PC-3 (cell line): ENCODE measurements at regions not wholly inside any gene's neighbourhood (a gene's known extent, or its start where the extent isn't known, plus 50 kb on each side); places are given as distances from the start of the nearest gene placed in this dataset.

Experiments used
- ATAC-seq: fragments of 200-7000 bp; cut with Tn5 transposase; 2 replicates; pipeline ENCODE4 v1.9.1; 2020; ENCODE audit warnings: mild to moderate bottlenecking, moderate library complexity
- BruUV-seq: library from RNA; stranded (reverse); fragments of 400-500 nt; replicated peaks from 2 replicates; lab custom pipeline; 2021; lab: Mats Ljungman, UMichigan
- CTCF ChIA-PET: fragments of 300-600 bp; sonication (Branson Sonifier 250); formaldehyde crosslinking; loops from one replicate; lab custom pipeline; 2022; ENCODE audit warnings: antibody characterized with exemption; lab: Charles Lee
- POLR2A ChIA-PET: fragments of 300-600 bp; sonication (Branson Sonifier 250); formaldehyde crosslinking; loops from one replicate; lab custom pipeline; 2022; ENCODE audit warnings: antibody characterized with exemption; ENCODE audit not compliant: unreplicated experiment; lab: Charles Lee
- DNase-seq: peaks from one replicate; pipeline ENCODE4 v3.0.0-alpha.2; 2015
- H2AFZ ChIP-seq: fragments of 300-600 bp; sonication (generic); 2 replicates; pipeline ENCODE4 v1.6.0; 2016; ENCODE audit warnings: antibody characterized with exemption, low read length
- H3F3A ChIP-seq: fragments of 300-600 bp; sonication (generic); one replicate; pipeline ENCODE4 v1.6.0; 2017; ENCODE audit warnings: antibody characterized with exemption, low read length, control low read depth, mild to moderate bottlenecking; ENCODE audit not compliant: unreplicated experiment
- H3K27ac ChIP-seq: fragments of 300-600 bp; sonication (generic); 2 replicates; pipeline ENCODE4 v1.5.1; 2016; ENCODE audit warnings: mild to moderate bottlenecking, low read length
- H3K27me3 ChIP-seq: fragments of 300-600 bp; sonication (generic); 2 replicates; pipeline ENCODE4 v1.6.1; 2016; ENCODE audit warnings: low read length, mixed read lengths
- H3K36me3 ChIP-seq: fragments of 300-600 bp; sonication (generic); 2 replicates; pipeline ENCODE4 v1.6.1; 2016; ENCODE audit warnings: low read depth, mixed run types, low read length, mixed read lengths
- H3K4me1 ChIP-seq: fragments of 300-600 bp; sonication (generic); 2 replicates; pipeline ENCODE4 v1.5.1; 2016; ENCODE audit warnings: low read length; ENCODE audit not compliant: insufficient read depth
- H3K4me2 ChIP-seq: fragments of 300-600 bp; sonication (generic); 2 replicates; pipeline ENCODE4 v1.6.0; 2016; ENCODE audit warnings: low read length
- H3K4me3 ChIP-seq: fragments of 300-600 bp; sonication (generic); 2 replicates; pipeline ENCODE4 v1.5.1; 2016; ENCODE audit warnings: mild to moderate bottlenecking, low read length, mixed read lengths
- H3K79me2 ChIP-seq: fragments of 300-600 bp; sonication (generic); 2 replicates; pipeline ENCODE4 v1.6.1; 2017; ENCODE audit warnings: low read length, mixed read lengths
- H3K9ac ChIP-seq: fragments of 300-600 bp; sonication (generic); 2 replicates; pipeline ENCODE4 v1.6.0; 2016; ENCODE audit warnings: mild to moderate bottlenecking, low read length
- H3K9me2 ChIP-seq: fragments of 300-600 bp; sonication (generic); replicated peaks from 2 replicates; pipeline ENCODE4 v1.6.1; 2016; ENCODE audit warnings: mixed run types, low read length, mixed read lengths
- H3K9me3 ChIP-seq: fragments of 300-600 bp; sonication (generic); 2 replicates; pipeline ENCODE4 v1.6.1; 2016; ENCODE audit warnings: low read length, mixed read lengths
- H4K20me1 ChIP-seq: fragments of 300-600 bp; sonication (generic); 2 replicates; pipeline ENCODE4 v1.6.1; 2016; ENCODE audit warnings: low read length, mixed read lengths
- EZH2 ChIP-seq: fragments of 300-600 bp; sonication (generic); IDR thresholded peaks from one replicate; pipeline ENCODE4 v1.6.1; 2017; ENCODE audit warnings: antibody characterized with exemption, mild to moderate bottlenecking, low read length; ENCODE audit not compliant: unreplicated experiment
- EZH2phosphoT487 ChIP-seq: fragments of 300-600 bp; sonication (generic); IDR thresholded peaks from 2 replicates; pipeline ENCODE4 v1.6.1; 2018; ENCODE audit warnings: mild to moderate bottlenecking, antibody characterized with exemption, low read length, borderline replicate concordance
- intact Hi-C: fragments of 100-400 bp; cut with micrococcal nuclease; formaldehyde crosslinking; loops from 2 replicates; pipeline ENCODE4 v1.9.0; 2023
- TF ChIP-seq, protein P1 (sequence below): fragments of 300-600 bp; sonication (generic); conservative IDR thresholded peaks from 2 replicates; pipeline ENCODE4 v1.5.1; 2017; ENCODE audit warnings: antibody characterized with exemption, low read depth, mild to moderate bottlenecking, low read length

DNA sequence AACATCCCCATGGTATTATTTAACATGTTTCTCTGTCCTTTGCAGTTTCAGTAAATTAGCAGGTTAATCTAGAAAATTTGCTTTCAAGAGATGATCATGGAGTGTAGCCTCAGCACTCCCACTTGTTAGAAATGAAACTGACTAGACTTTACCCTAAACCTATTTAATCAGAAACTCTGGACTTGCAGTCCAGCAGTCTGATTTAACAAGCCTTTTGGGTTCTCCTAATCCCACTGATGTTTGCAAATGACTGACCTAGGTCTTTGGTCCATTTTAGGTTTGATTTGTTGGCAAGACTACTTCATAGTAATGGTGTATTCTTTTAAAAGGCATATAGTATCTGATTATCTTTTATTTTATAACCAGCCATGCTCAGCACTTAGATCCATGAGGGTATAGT is 55.5 kb upstream of the SLC25A13 start:
- intact Hi-C loops = no loop called here
- Histone ChIP-seq H3K9me3 (no peaks in the 10 kb centered on the region), H3K9ac (no peak overlapping the region), H3K4me3 (no peak overlapping the region), H3K9me2 (no peaks in the 10 kb centered on the region), H4K20me1 (no peaks in the 10 kb centered on the region), H3K79me2 (no peaks in the 10 kb centered on the region), H3K36me3 (no peaks in the 10 kb centered on the region), H3K4me1 (no peaks in the 10 kb centered on the region), H3K27ac (no peak overlapping the region), H3K27me3 (no peaks in the 10 kb centered on the region), H3F3A (no peaks in the 10 kb centered on the region), H3K4me2 (no peak overlapping the region), H2AFZ (no peak overlapping the region)
- no TSS peak for BruUV-seq
- CTCF ChIA-PET = no interaction called here
- ATAC-seq (no peak), DNase-seq (no peak)
- POLR2A ChIA-PET = no interaction called here
- no peak for TF ChIP-seq EZH2phosphoT487
- TF ChIP-seq, protein P1, sequence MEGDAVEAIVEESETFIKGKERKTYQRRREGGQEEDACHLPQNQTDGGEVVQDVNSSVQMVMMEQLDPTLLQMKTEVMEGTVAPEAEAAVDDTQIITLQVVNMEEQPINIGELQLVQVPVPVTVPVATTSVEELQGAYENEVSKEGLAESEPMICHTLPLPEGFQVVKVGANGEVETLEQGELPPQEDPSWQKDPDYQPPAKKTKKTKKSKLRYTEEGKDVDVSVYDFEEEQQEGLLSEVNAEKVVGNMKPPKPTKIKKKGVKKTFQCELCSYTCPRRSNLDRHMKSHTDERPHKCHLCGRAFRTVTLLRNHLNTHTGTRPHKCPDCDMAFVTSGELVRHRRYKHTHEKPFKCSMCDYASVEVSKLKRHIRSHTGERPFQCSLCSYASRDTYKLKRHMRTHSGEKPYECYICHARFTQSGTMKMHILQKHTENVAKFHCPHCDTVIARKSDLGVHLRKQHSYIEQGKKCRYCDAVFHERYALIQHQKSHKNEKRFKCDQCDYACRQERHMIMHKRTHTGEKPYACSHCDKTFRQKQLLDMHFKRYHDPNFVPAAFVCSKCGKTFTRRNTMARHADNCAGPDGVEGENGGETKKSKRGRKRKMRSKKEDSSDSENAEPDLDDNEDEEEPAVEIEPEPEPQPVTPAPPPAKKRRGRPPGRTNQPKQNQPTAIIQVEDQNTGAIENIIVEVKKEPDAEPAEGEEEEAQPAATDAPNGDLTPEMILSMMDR = no peak
- TF ChIP-seq EZH2 = no peak
